K562 (cell line): ENCODE measurements at regions not wholly inside any gene's neighbourhood (a gene's known extent, or its start where the extent isn't known, plus 50 kb on each side); places are given as distances from the start of the nearest gene placed in this dataset.

Experiments
- ATAC-seq: fragments of 200-7000 bp; cut with Tn5 transposase; 3 replicates; pipeline ENCODE4 v1.9.1; 2020; ENCODE audit warnings: moderate library complexity
- BruUV-seq: library from RNA; stranded (reverse); fragments of 400-500 nt; replicated peaks from 2 replicates; lab custom pipeline; 2021; lab: Mats Ljungman, UMichigan
- CTCF ChIA-PET: fragments of 300-600 bp; formaldehyde crosslinking; extraction: SDS; loops from one replicate; lab custom pipeline; 2021; ENCODE audit warnings: low intra/inter-chr PET ratio; lab: Yijun Ruan, JAX
- POLR2A ChIA-PET: fragments of 300-600, 350-650 bp; sonication (Branson Sonifier 250); formaldehyde crosslinking; extraction: SDS; loops from one replicate; lab custom pipeline; 2021; ENCODE audit warnings: antibody characterized with exemption, inconsistent platforms; lab: Yijun Ruan, JAX
- DNase-seq, 4 experiments: peaks; one replicate each; pipeline versions ENCODE4 v3.0.0 to v3.0.0-alpha.2; 2011 to 2018; ENCODE audit warnings: low spot score in 3 of 4, mixed read lengths in 3 of 4; ENCODE audit errors: extremely low read depth in 1 of 4
- FAIRE-seq: peaks from 2 replicates; lab custom pipeline; 2011; peaks lifted over from hg19 to GRCh38; lab: Jason Lieb, UNC
- H2AFZ ChIP-seq: 2 replicates; pipeline ENCODE4 v1.6.0; 2011; ENCODE audit warnings: low read depth, low read length, control low read depth, inconsistent platforms
- H3K27ac ChIP-seq: fragments of 200-600 bp; 3 replicates; pipeline ENCODE4 v1.8.0; 2011; ENCODE audit warnings: low read depth, mild to moderate bottlenecking, control low read depth, inconsistent platforms, low read length, moderate library complexity, mixed read lengths; ENCODE audit errors: extremely low read depth
- H3K27me3 ChIP-seq, 2 experiments: fragments of 300-600 bp in 1 of 2; 2 replicates in 1 of 2; 3 replicates in 1 of 2; pipeline versions ENCODE4 v1.6.0 to v1.8.0; 2011; ENCODE audit warnings: inconsistent platforms in 2 of 2, low read length in 2 of 2, mild to moderate bottlenecking in 1 of 2, mixed read lengths in 1 of 2, moderate library complexity in 1 of 2; ENCODE audit not compliant: control insufficient read depth in 2 of 2, insufficient read depth in 2 of 2
- H3K36me3 ChIP-seq: fragments of 300-600 bp; 3 replicates; pipeline ENCODE4 v1.8.0; 2011; ENCODE audit warnings: mild to moderate bottlenecking, low read length, inconsistent platforms; ENCODE audit not compliant: control insufficient read depth, insufficient read depth
- H3K4me1 ChIP-seq, 2 experiments: fragments of 200-600 bp in 1 of 2; replicated peaks in 1 of 2; 2 replicates in 1 of 2; 3 replicates in 1 of 2; pipeline versions ENCODE4 v1.5.1 to v1.8.0; 2011; ENCODE audit warnings: inconsistent platforms in 2 of 2, low read length in 2 of 2, mild to moderate bottlenecking in 1 of 2, mixed read lengths in 1 of 2, moderate library complexity in 1 of 2; ENCODE audit not compliant: control insufficient read depth in 2 of 2, insufficient read depth in 2 of 2
- H3K4me2 ChIP-seq: 2 replicates; pipeline ENCODE4 v1.6.1; 2011; ENCODE audit warnings: low read length, control low read depth, inconsistent platforms, mixed read lengths; ENCODE audit not compliant: insufficient read depth
- H3K4me3 ChIP-seq: fragments of 200-600 bp; sonication (generic), shearing (Covaris generic); 2 replicates; pipeline ENCODE4 v1.5.1; 2016; ENCODE audit warnings: control low read depth, inconsistent platforms
- H3K79me2 ChIP-seq: fragments of 200-600 bp; 3 replicates; pipeline ENCODE4 v1.8.0; 2011; ENCODE audit warnings: low read length, inconsistent platforms; ENCODE audit not compliant: control insufficient read depth, insufficient read depth
- H3K9ac ChIP-seq, 2 experiments: 2 replicates each; pipeline versions ENCODE4 v1.6.0 to v1.6.1; 2011; ENCODE audit warnings: low read depth in 2 of 2, low read length in 2 of 2, control low read depth in 1 of 2, inconsistent platforms in 1 of 2, mild to moderate bottlenecking in 1 of 2, mixed read lengths in 1 of 2; ENCODE audit not compliant: insufficient read depth in 1 of 2
- H3K9me1 ChIP-seq: one replicate; pipeline ENCODE4 v1.6.0; 2011; ENCODE audit warnings: inconsistent platforms, mild to moderate bottlenecking, low read length, moderate library complexity; ENCODE audit not compliant: control insufficient read depth, insufficient read depth
- H3K9me3 ChIP-seq: replicated peaks from 2 replicates; pipeline ENCODE4 v1.5.1; 2011; ENCODE audit warnings: low read depth, low read length, inconsistent platforms; ENCODE audit not compliant: control insufficient read depth, insufficient read depth
- H4K20me1 ChIP-seq: replicated peaks from 2 replicates; pipeline ENCODE4 v1.6.1; 2011; ENCODE audit warnings: low read length, inconsistent platforms, mixed read lengths; ENCODE audit not compliant: control insufficient read depth, insufficient read depth
- ATF3 ChIP-seq, 2 experiments: fragments of 450-650 bp in 1 of 2; sonication (generic) in 1 of 2; formaldehyde crosslinking in 1 of 2; IDR thresholded peaks in 1 of 2; conservative IDR thresholded peaks in 1 of 2; 2 replicates each; pipeline versions ENCODE4 v1.6.1 to v1.8.1; 2016 to 2023; ENCODE audit warnings: mild to moderate bottlenecking in 2 of 2, moderate library complexity in 2 of 2, inconsistent platforms in 1 of 2, missing genetic modification reagents in 1 of 2
- C11orf30 ChIP-seq: fragments of 450-650 bp; IDR thresholded peaks from 2 replicates; pipeline ENCODE4 v1.6.1; 2016; ENCODE audit warnings: low read depth, mild to moderate bottlenecking
- CREB1 ChIP-seq, 2 experiments: sonication (generic) in 1 of 2; formaldehyde crosslinking in 1 of 2; IDR thresholded peaks; 2 replicates each; pipeline versions ENCODE4 v1.6.1 to v1.8.0; 2012 to 2022; ENCODE audit warnings: inconsistent platforms in 1 of 2, mild to moderate bottlenecking in 1 of 2, missing genetic modification reagents in 1 of 2, moderate library complexity in 1 of 2
- CREM ChIP-seq: IDR thresholded peaks from 2 replicates; pipeline ENCODE4 v1.6.1; 2014; ENCODE audit warnings: antibody characterized with exemption, low read depth
- FOXJ2 ChIP-seq: fragments of 200-800 bp; sonication (Bioruptor generic); IDR thresholded peaks from 2 replicates; pipeline ENCODE4 v1.6.1; 2016; ENCODE audit warnings: missing genetic modification characterization, missing compliant biosample characterization
- GATA2 ChIP-seq: sonication (generic); formaldehyde crosslinking; IDR thresholded peaks from 2 replicates; pipeline ENCODE4 v1.4.0; 2020; ENCODE audit warnings: mild to moderate bottlenecking, missing genetic modification reagents
- HMGN3 ChIP-seq: IDR thresholded peaks from 2 replicates; pipeline ENCODE4 v1.6.1; 2011; ENCODE audit warnings: borderline replicate concordance, low read depth, mild to moderate bottlenecking, mixed read lengths, low read length; ENCODE audit not compliant: insufficient read length; ENCODE audit errors: extremely low read depth
- MAFF ChIP-seq: IDR thresholded peaks from 2 replicates; pipeline ENCODE4 v1.6.1; 2012; ENCODE audit warnings: low read length, improper control_type of control experiment
- MAFK ChIP-seq: IDR thresholded peaks from 2 replicates; pipeline ENCODE4 v1.6.1; 2011; ENCODE audit warnings: low read length, improper control_type of control experiment
- MCM2 ChIP-seq: fragments of 450-650 bp; IDR thresholded peaks from 2 replicates; pipeline ENCODE4 v1.6.1; 2017; ENCODE audit warnings: low read depth, mild to moderate bottlenecking
- MTA3 ChIP-seq: fragments of 450-650 bp; formaldehyde crosslinking; IDR thresholded peaks from 2 replicates; pipeline ENCODE4 v1.6.1; 2017; ENCODE audit warnings: mild to moderate bottlenecking, borderline replicate concordance
- NBN ChIP-seq: fragments of 450-650 bp; IDR thresholded peaks from 2 replicates; pipeline ENCODE4 v1.6.1; 2016; ENCODE audit warnings: low read depth, mild to moderate bottlenecking
- NFE2 ChIP-seq: IDR thresholded peaks from 2 replicates; pipeline ENCODE4 v1.6.1; 2014; ENCODE audit warnings: antibody characterized with exemption, low read depth
- POU5F1 ChIP-seq: fragments of 150-350 bp; IDR thresholded peaks from 2 replicates; pipeline ENCODE4 v1.6.1; 2014; ENCODE audit warnings: borderline replicate concordance, low read length, low read depth, mild to moderate bottlenecking; ENCODE audit not compliant: partially characterized antibody
- PRPF4 ChIP-seq: fragments of 200-400 bp; formaldehyde crosslinking; IDR thresholded peaks from one replicate; pipeline ENCODE4 v1.6.1; 2017; ENCODE audit warnings: low read length, low read depth, mild to moderate bottlenecking; ENCODE audit not compliant: insufficient read depth, poor library complexity, severe bottlenecking
- RBM14 ChIP-seq: fragments of 200-400 bp; formaldehyde crosslinking; IDR thresholded peaks from 2 replicates; pipeline ENCODE4 v1.6.1; 2018; ENCODE audit warnings: low read depth, mild to moderate bottlenecking, low read length, moderate library complexity, borderline replicate concordance; ENCODE audit not compliant: insufficient read depth
- RBM15 ChIP-seq: fragments of 200-400 bp; formaldehyde crosslinking; IDR thresholded peaks from 2 replicates; pipeline ENCODE4 v1.6.1; 2018; ENCODE audit warnings: mild to moderate bottlenecking, low read length, moderate library complexity; ENCODE audit not compliant: insufficient read depth
- SMARCA4 ChIP-seq: fragments of 450-650 bp; IDR thresholded peaks from 2 replicates; pipeline ENCODE4 v1.6.1; 2016
- SUPT5H ChIP-seq: fragments of 450-650 bp; IDR thresholded peaks from 2 replicates; pipeline ENCODE4 v1.6.1; 2016
- TCF3 ChIP-seq: sonication (generic); formaldehyde crosslinking; IDR thresholded peaks from 2 replicates; pipeline ENCODE4 v1.4.0; 2020; ENCODE audit warnings: mild to moderate bottlenecking, missing genetic modification reagents
- ZNF76 ChIP-seq: fragments of 250-450 bp; sonication (Bioruptor Pico); IDR thresholded peaks from 2 replicates; pipeline ENCODE4 v1.4.0; 2020; ENCODE audit warnings: mild to moderate bottlenecking, moderate library complexity, borderline replicate concordance
- WGBS: fragments of 100-300 bp; shearing (Covaris generic); methylation state at CpG from one replicate; pipeline ENCODE4 v1.1.6; 2016; ENCODE audit warnings: low coverage, mixed read lengths; ENCODE audit not compliant: insufficient coverage; ENCODE audit errors: missing lambda C conversion rate; 5-methylcytosine and 5-hydroxymethylcytosine counted together
- in situ Hi-C: fragments of 300-500 bp; cut with MboI; formaldehyde crosslinking; loops from 4 replicates; pipeline ENCODE4 v1.15.0; 2018; ENCODE audit warnings: inconsistent platforms, mixed read lengths
- intact Hi-C: fragments of 100-400 bp; cut with micrococcal nuclease; formaldehyde crosslinking; loops from 2 replicates; pipeline ENCODE4 v1.14.2; 2022
- TF ChIP-seq, protein P1 (sequence below): sonication (generic); formaldehyde crosslinking; IDR thresholded peaks from 2 replicates; pipeline ENCODE4 v1.8.1; 2023; ENCODE audit warnings: mild to moderate bottlenecking, missing genetic modification reagents

DNA sequence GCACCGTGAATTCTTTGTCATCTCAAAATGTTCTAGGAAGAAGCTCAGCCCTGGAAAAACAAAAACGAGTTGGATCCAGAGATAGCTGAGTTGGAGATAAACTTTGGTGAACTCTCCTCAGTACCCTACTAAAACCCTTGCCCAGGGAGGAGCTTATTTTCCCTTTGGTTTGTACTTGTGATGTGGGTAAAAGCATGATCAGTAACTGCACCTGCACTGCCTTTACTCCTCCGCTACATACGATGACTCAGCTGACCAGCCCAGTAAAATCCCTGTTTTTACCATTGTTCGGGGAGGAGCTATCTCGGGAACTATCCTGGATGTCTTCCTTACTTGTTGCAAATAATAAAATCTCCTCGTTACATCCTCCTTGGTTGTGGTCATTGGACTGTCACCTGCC is 359.3 kb downstream of the SH2D4B start:
- H3K27ac ChIP-seq: no peak overlapping the region
- WGBS: 0% methylated on average over 7 of the region's 7 CpGs
- peaks cover 0 to 8% of the 10 kb centered on the region in 2 experiments; a peak in 2 of 5 replicates for H3K27me3 ChIP-seq
- H3K4me3 ChIP-seq: no peak overlapping the region
- peaks cover 0 to 6% of the 10 kb centered on the region in 2 experiments; a peak in 2 of 5 replicates for H3K4me1 ChIP-seq
- no peaks in the 10 kb centered on the region for H3K36me3 ChIP-seq
- POLR2A ChIA-PET: no interaction called here
- FAIRE-seq (peak; percentile 80), DNase-seq (peak in 2 of 4 experiments; percentile 32 to 41), ATAC-seq (peak; percentile 69)
- no peaks in the 10 kb centered on the region for H3K79me2 ChIP-seq
- H3K4me2 ChIP-seq: no peak overlapping the region
- BruUV-seq: no TSS peak
- intact Hi-C loops (no loop called here), in situ Hi-C loops (no loop called here)
- no peak overlapping the region for H3K9ac ChIP-seq
- H4K20me1 ChIP-seq: no peaks in the 10 kb centered on the region
- no peak overlapping the region for H2AFZ ChIP-seq
- no peaks in the 10 kb centered on the region for H3K9me3 ChIP-seq
- no peaks in the 10 kb centered on the region for H3K9me1 ChIP-seq
- CTCF ChIA-PET: no interaction called here
- TF ChIP-seq ATF3 (IDR thresholded peaks at IDR 0.05) (0 out of 2 replicates have a peak, but pooled peaks have one; percentile 10), ATF3 (CRISPR knock-in tag; conservative IDR thresholded peaks at IDR 0.05) (no peak), MAFK (0 out of 2 replicates have a peak, but pooled peaks have one; percentile 3), MTA3 (no peak), SMARCA4 (no peak), GATA2 (CRISPR knock-in tag) (no peak), MAFF (peak; percentile 30; the same call in 1 of the 2 replicates), CREM (peak; percentile 70), NFE2 (peak; percentile 76), NBN (no peak), FOXJ2 (tag) (no peak), POU5F1 (no peak), PRPF4 (no peak), MCM2 (no peak), CREB1 (IDR thresholded peaks at IDR 0.05) (no peak; the same call in 1 of the 2 replicates), CREB1 (CRISPR knock-in tag; IDR thresholded peaks at IDR 0.05) (no peak), SUPT5H (no peak), TCF3 (CRISPR knock-in tag) (no peak), ZNF76 (CRISPR knock-in tag) (no peak), RBM14 (no peak), RBM15 (no peak), HMGN3 (no peak), C11orf30 (peak; percentile 56)
- TF ChIP-seq, protein P1, sequence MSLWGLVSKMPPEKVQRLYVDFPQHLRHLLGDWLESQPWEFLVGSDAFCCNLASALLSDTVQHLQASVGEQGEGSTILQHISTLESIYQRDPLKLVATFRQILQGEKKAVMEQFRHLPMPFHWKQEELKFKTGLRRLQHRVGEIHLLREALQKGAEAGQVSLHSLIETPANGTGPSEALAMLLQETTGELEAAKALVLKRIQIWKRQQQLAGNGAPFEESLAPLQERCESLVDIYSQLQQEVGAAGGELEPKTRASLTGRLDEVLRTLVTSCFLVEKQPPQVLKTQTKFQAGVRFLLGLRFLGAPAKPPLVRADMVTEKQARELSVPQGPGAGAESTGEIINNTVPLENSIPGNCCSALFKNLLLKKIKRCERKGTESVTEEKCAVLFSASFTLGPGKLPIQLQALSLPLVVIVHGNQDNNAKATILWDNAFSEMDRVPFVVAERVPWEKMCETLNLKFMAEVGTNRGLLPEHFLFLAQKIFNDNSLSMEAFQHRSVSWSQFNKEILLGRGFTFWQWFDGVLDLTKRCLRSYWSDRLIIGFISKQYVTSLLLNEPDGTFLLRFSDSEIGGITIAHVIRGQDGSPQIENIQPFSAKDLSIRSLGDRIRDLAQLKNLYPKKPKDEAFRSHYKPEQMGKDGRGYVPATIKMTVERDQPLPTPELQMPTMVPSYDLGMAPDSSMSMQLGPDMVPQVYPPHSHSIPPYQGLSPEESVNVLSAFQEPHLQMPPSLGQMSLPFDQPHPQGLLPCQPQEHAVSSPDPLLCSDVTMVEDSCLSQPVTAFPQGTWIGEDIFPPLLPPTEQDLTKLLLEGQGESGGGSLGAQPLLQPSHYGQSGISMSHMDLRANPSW (CRISPR knock-in tag): no peak
